ENCODE measurements at regions not wholly inside any gene's neighbourhood (a gene's known extent, or its start where the extent isn't known, plus 50 kb on each side); places are given as distances from the start of the nearest gene placed in this dataset.

- Histone ChIP-seq H3K4me3 (replicated peaks; ENCODE audit: insufficient read depth, low read length) (no peak overlapping the region), H3K27me3 (ENCODE audit: insufficient read depth, poor library complexity, severe bottlenecking) (no peaks in the 10 kb centered on the region), H3K27ac (replicated peaks) (no peak overlapping the region)
- no peak for TF ChIP-seq CTCF (IDR thresholded peaks at IDR 0.05; ENCODE audit: insufficient read depth, low read length)
- peak; percentile 69; the same call in 1 of the 2 replicates for TF ChIP-seq SPI1 (IDR thresholded peaks at IDR 0.05; ENCODE audit: borderline replicate concordance, low read depth)
- no peak for TF ChIP-seq REST (IDR thresholded peaks at IDR 0.05; ENCODE audit: insufficient replicate concordance, low read depth)
- no peak for TF ChIP-seq POLR2AphosphoS5 (IDR thresholded peaks at IDR 0.05; ENCODE audit: low read depth)
- no peak for TF ChIP-seq GABPA (IDR thresholded peaks at IDR 0.05; ENCODE audit: low read depth)
- DNase-seq (ENCODE audit: low read depth in 1 of 2, low spot score in 1 of 2), result peak; percentile 71 to 86
Observed at GRCh38 chr9:99430301-99430700, 208.2 kb downstream of the SEC61B start.

GRCh38 chr9:99431103-99431502 is 209.0 kb downstream of the SEC61B start:
- TF ChIP-seq GABPA (IDR thresholded peaks at IDR 0.05; ENCODE audit: low read depth), result no peak
- no peak for TF ChIP-seq SPI1 (IDR thresholded peaks at IDR 0.05; ENCODE audit: borderline replicate concordance, low read depth)
- no peak for TF ChIP-seq POLR2AphosphoS5 (IDR thresholded peaks at IDR 0.05; ENCODE audit: low read depth)
- no peak for TF ChIP-seq REST (IDR thresholded peaks at IDR 0.05; ENCODE audit: insufficient replicate concordance, low read depth)
- TF ChIP-seq CTCF (IDR thresholded peaks at IDR 0.05; ENCODE audit: insufficient read depth, low read length), result no peak
- no peaks in the 10 kb centered on the region for H3K27me3 ChIP-seq (ENCODE audit: insufficient read depth, poor library complexity, severe bottlenecking)
- no peak overlapping the region for H3K4me3 ChIP-seq (replicated peaks; ENCODE audit: insufficient read depth, low read length)
- no peak for DNase-seq (ENCODE audit: low read depth in 1 of 2, low spot score in 1 of 2)
- no peak overlapping the region for H3K27ac ChIP-seq (replicated peaks)

- TF ChIP-seq CTCF (IDR thresholded peaks at IDR 0.05; ENCODE audit: insufficient read depth, low read length) (no peak), POLR2AphosphoS5 (IDR thresholded peaks at IDR 0.05; ENCODE audit: low read depth) (no peak), GABPA (IDR thresholded peaks at IDR 0.05; ENCODE audit: low read depth) (no peak), SPI1 (IDR thresholded peaks at IDR 0.05; ENCODE audit: borderline replicate concordance, low read depth) (no peak), REST (IDR thresholded peaks at IDR 0.05; ENCODE audit: insufficient replicate concordance, low read depth) (no peak)
- Histone ChIP-seq H3K4me3 (replicated peaks; ENCODE audit: insufficient read depth, low read length) (no peak overlapping the region), H3K27me3 (ENCODE audit: insufficient read depth, poor library complexity, severe bottlenecking) (no peaks in the 10 kb centered on the region), H3K27ac (replicated peaks) (no peak overlapping the region)
- DNase-seq (ENCODE audit: low read depth in 1 of 2, low spot score in 1 of 2), result no peak
Observed at GRCh38 chr9:99432075-99432474, 210.0 kb downstream of the SEC61B start.

Measured in HL-60 (cell line).